K562 (cell line): ENCODE measurements at regions not wholly inside any gene's neighbourhood (a gene's known extent, or its start where the extent isn't known, plus 50 kb on each side); places are given as distances from the start of the nearest gene placed in this dataset.

ENCODE experiments used
- ATAC-seq: fragments of 200-7000 bp; cut with Tn5 transposase; 3 replicates; pipeline ENCODE4 v1.9.1; 2020; ENCODE audit warnings: moderate library complexity
- BruUV-seq: library from RNA; stranded (reverse); fragments of 400-500 nt; replicated peaks from 2 replicates; lab custom pipeline; 2021; lab: Mats Ljungman, UMichigan
- CTCF ChIA-PET: fragments of 300-600 bp; formaldehyde crosslinking; extraction: SDS; loops from one replicate; lab custom pipeline; 2021; ENCODE audit warnings: low intra/inter-chr PET ratio; lab: Yijun Ruan, JAX
- POLR2A ChIA-PET: fragments of 300-600, 350-650 bp; sonication (Branson Sonifier 250); formaldehyde crosslinking; extraction: SDS; loops from one replicate; lab custom pipeline; 2021; ENCODE audit warnings: antibody characterized with exemption, inconsistent platforms; lab: Yijun Ruan, JAX
- DNase-seq, 4 experiments: peaks; one replicate each; pipeline versions ENCODE4 v3.0.0 to v3.0.0-alpha.2; 2011 to 2018; ENCODE audit warnings: low spot score in 3 of 4, mixed read lengths in 3 of 4; ENCODE audit errors: extremely low read depth in 1 of 4
- FAIRE-seq: peaks from 2 replicates; lab custom pipeline; 2011; peaks lifted over from hg19 to GRCh38; lab: Jason Lieb, UNC
- H2AFZ ChIP-seq: 2 replicates; pipeline ENCODE4 v1.6.0; 2011; ENCODE audit warnings: low read depth, low read length, control low read depth, inconsistent platforms
- H3K27ac ChIP-seq: fragments of 200-600 bp; 3 replicates; pipeline ENCODE4 v1.8.0; 2011; ENCODE audit warnings: low read depth, mild to moderate bottlenecking, control low read depth, inconsistent platforms, low read length, moderate library complexity, mixed read lengths; ENCODE audit errors: extremely low read depth
- H3K27me3 ChIP-seq, 2 experiments: fragments of 300-600 bp in 1 of 2; 2 replicates in 1 of 2; 3 replicates in 1 of 2; pipeline versions ENCODE4 v1.6.0 to v1.8.0; 2011; ENCODE audit warnings: inconsistent platforms in 2 of 2, low read length in 2 of 2, mild to moderate bottlenecking in 1 of 2, mixed read lengths in 1 of 2, moderate library complexity in 1 of 2; ENCODE audit not compliant: control insufficient read depth in 2 of 2, insufficient read depth in 2 of 2
- H3K36me3 ChIP-seq: fragments of 300-600 bp; 3 replicates; pipeline ENCODE4 v1.8.0; 2011; ENCODE audit warnings: mild to moderate bottlenecking, low read length, inconsistent platforms; ENCODE audit not compliant: control insufficient read depth, insufficient read depth
- H3K4me1 ChIP-seq, 2 experiments: fragments of 200-600 bp in 1 of 2; replicated peaks in 1 of 2; 2 replicates in 1 of 2; 3 replicates in 1 of 2; pipeline versions ENCODE4 v1.5.1 to v1.8.0; 2011; ENCODE audit warnings: inconsistent platforms in 2 of 2, low read length in 2 of 2, mild to moderate bottlenecking in 1 of 2, mixed read lengths in 1 of 2, moderate library complexity in 1 of 2; ENCODE audit not compliant: control insufficient read depth in 2 of 2, insufficient read depth in 2 of 2
- H3K4me2 ChIP-seq: 2 replicates; pipeline ENCODE4 v1.6.1; 2011; ENCODE audit warnings: low read length, control low read depth, inconsistent platforms, mixed read lengths; ENCODE audit not compliant: insufficient read depth
- H3K4me3 ChIP-seq: fragments of 200-600 bp; sonication (generic), shearing (Covaris generic); 2 replicates; pipeline ENCODE4 v1.5.1; 2016; ENCODE audit warnings: control low read depth, inconsistent platforms
- H3K79me2 ChIP-seq: fragments of 200-600 bp; 3 replicates; pipeline ENCODE4 v1.8.0; 2011; ENCODE audit warnings: low read length, inconsistent platforms; ENCODE audit not compliant: control insufficient read depth, insufficient read depth
- H3K9ac ChIP-seq, 2 experiments: 2 replicates each; pipeline versions ENCODE4 v1.6.0 to v1.6.1; 2011; ENCODE audit warnings: low read depth in 2 of 2, low read length in 2 of 2, control low read depth in 1 of 2, inconsistent platforms in 1 of 2, mild to moderate bottlenecking in 1 of 2, mixed read lengths in 1 of 2; ENCODE audit not compliant: insufficient read depth in 1 of 2
- H3K9me1 ChIP-seq: one replicate; pipeline ENCODE4 v1.6.0; 2011; ENCODE audit warnings: inconsistent platforms, mild to moderate bottlenecking, low read length, moderate library complexity; ENCODE audit not compliant: control insufficient read depth, insufficient read depth
- H3K9me3 ChIP-seq: replicated peaks from 2 replicates; pipeline ENCODE4 v1.5.1; 2011; ENCODE audit warnings: low read depth, low read length, inconsistent platforms; ENCODE audit not compliant: control insufficient read depth, insufficient read depth
- H4K20me1 ChIP-seq: replicated peaks from 2 replicates; pipeline ENCODE4 v1.6.1; 2011; ENCODE audit warnings: low read length, inconsistent platforms, mixed read lengths; ENCODE audit not compliant: control insufficient read depth, insufficient read depth
- EGR1 ChIP-seq: fragments of 450-650 bp; conservative IDR thresholded peaks from 2 replicates; pipeline ENCODE4 v1.6.1; 2017; ENCODE audit warnings: mild to moderate bottlenecking
- GATAD2B ChIP-seq: fragments of 450-650 bp; IDR thresholded peaks from 2 replicates; pipeline ENCODE4 v1.6.1; 2017; ENCODE audit warnings: mild to moderate bottlenecking, borderline replicate concordance
- HOXB6 ChIP-seq: fragments of 250-450 bp; sonication (Bioruptor Pico); IDR thresholded peaks from 2 replicates; pipeline ENCODE4 v1.5.1; 2022; ENCODE audit warnings: mild to moderate bottlenecking, borderline replicate concordance
- KDM2B ChIP-seq: fragments of 250-450 bp; sonication (Bioruptor Pico); IDR thresholded peaks from 2 replicates; pipeline ENCODE4 v1.8.0; 2021; ENCODE audit warnings: mild to moderate bottlenecking, moderate library complexity
- NRF1 ChIP-seq, 2 experiments: fragments of 450-650 bp; IDR thresholded peaks in 1 of 2; conservative IDR thresholded peaks in 1 of 2; 2 replicates each; pipeline ENCODE4 v1.6.1; 2014; ENCODE audit warnings: mild to moderate bottlenecking in 2 of 2
- OTX1 ChIP-seq: fragments of 450-650 bp; formaldehyde crosslinking; IDR thresholded peaks from 2 replicates; pipeline ENCODE4 v1.4.0; 2022; ENCODE audit warnings: mild to moderate bottlenecking
- POLR2G ChIP-seq: fragments of 200-400 bp; formaldehyde crosslinking; IDR thresholded peaks from 2 replicates; pipeline ENCODE4 v1.6.1; 2017; ENCODE audit warnings: low read depth, mild to moderate bottlenecking, antibody characterized with exemption, low read length, moderate library complexity
- PTRF ChIP-seq: fragments of 450-650 bp; IDR thresholded peaks from 2 replicates; pipeline ENCODE4 v1.6.1; 2016; ENCODE audit warnings: mild to moderate bottlenecking, missing genetic modification characterization, missing compliant biosample characterization
- SMAD2 ChIP-seq: fragments of 150-350 bp; IDR thresholded peaks from 2 replicates; pipeline ENCODE4 v1.6.1; 2014; ENCODE audit warnings: low read depth, mild to moderate bottlenecking, low read length
- ZNF24 ChIP-seq: fragments of 450-650 bp; IDR thresholded peaks from 2 replicates; pipeline ENCODE4 v1.6.1; 2016
- WGBS: fragments of 100-300 bp; shearing (Covaris generic); methylation state at CpG from one replicate; pipeline ENCODE4 v1.1.6; 2016; ENCODE audit warnings: low coverage, mixed read lengths; ENCODE audit not compliant: insufficient coverage; ENCODE audit errors: missing lambda C conversion rate; 5-methylcytosine and 5-hydroxymethylcytosine counted together
- in situ Hi-C: fragments of 300-500 bp; cut with MboI; formaldehyde crosslinking; loops from 4 replicates; pipeline ENCODE4 v1.15.0; 2018; ENCODE audit warnings: inconsistent platforms, mixed read lengths
- intact Hi-C: fragments of 100-400 bp; cut with micrococcal nuclease; formaldehyde crosslinking; loops from 2 replicates; pipeline ENCODE4 v1.14.2; 2022

GRCh38 chr10:108301002-108301401 is 1136.5 kb upstream of the SORCS1 start:
- no peaks in the 10 kb centered on the region for H3K4me1 ChIP-seq
- BruUV-seq, result no TSS peak
- intact Hi-C loops, result no loop called here
- ChIA-PET POLR2A (no interaction called here), CTCF (no interaction called here)
- H3K4me3 ChIP-seq, result no peak overlapping the region
- no peaks in the 10 kb centered on the region for H3K9me1 ChIP-seq
- H2AFZ ChIP-seq, result no peak overlapping the region
- no peak for TF ChIP-seq ZNF24
- no peak for TF ChIP-seq GATAD2B
- no peak for TF ChIP-seq HOXB6 (CRISPR knock-in tag)
- no peak for TF ChIP-seq EGR1
- no peak for TF ChIP-seq KDM2B (CRISPR knock-in tag)
- TF ChIP-seq SMAD2, result no peak
- TF ChIP-seq PTRF (tag), result no peak
- TF ChIP-seq POLR2G, result no peak
- no peak for TF ChIP-seq NRF1 (conservative IDR thresholded peaks at IDR 0.05 in 1 of 2, IDR thresholded peaks at IDR 0.05 in 1 of 2)
- no peak for TF ChIP-seq OTX1 (CRISPR knock-in tag)
- 0% methylated on average over 3 of the region's 3 CpGs for WGBS
- H3K9me3 ChIP-seq, result no peaks in the 10 kb centered on the region
- no peaks in the 10 kb centered on the region for H3K27me3 ChIP-seq
- H3K9ac ChIP-seq, result no peak overlapping the region
- DNase-seq, result no peak
- H3K27ac ChIP-seq, result no peak overlapping the region
- ATAC-seq, result no peak
- FAIRE-seq, result no peak
- no peaks in the 10 kb centered on the region for H3K36me3 ChIP-seq
- no peak overlapping the region for H3K4me2 ChIP-seq
- no peaks in the 10 kb centered on the region for H4K20me1 ChIP-seq
- no peaks in the 10 kb centered on the region for H3K79me2 ChIP-seq
- in situ Hi-C loops, result no loop called here
